A673 (cell line): ENCODE measurements at regions not wholly inside any gene's neighbourhood (a gene's known extent, or its start where the extent isn't known, plus 50 kb on each side); places are given as distances from the start of the nearest gene placed in this dataset.

Experiments
- BruUV-seq: library from RNA; stranded (reverse); fragments of 400-500 nt; replicated peaks from 2 replicates; lab custom pipeline; 2021; lab: Mats Ljungman, UMichigan
- CTCF ChIA-PET: fragments of 300-600 bp; sonication (Branson Sonifier 250); formaldehyde crosslinking; loops from one replicate; lab custom pipeline; 2022; ENCODE audit warnings: antibody characterized with exemption; lab: Charles Lee
- POLR2A ChIA-PET: fragments of 300-600 bp; sonication (Branson Sonifier 250); formaldehyde crosslinking; loops from one replicate; lab custom pipeline; 2022; ENCODE audit warnings: antibody characterized with exemption; ENCODE audit not compliant: low non-redundant PET; lab: Charles Lee
- DNase-seq: peaks from one replicate; pipeline ENCODE4 v3.0.0-alpha.2; 2015; ENCODE audit warnings: low spot score
- H3K27ac ChIP-seq: fragments of 200-600 bp; sonication (generic); 2 replicates; pipeline ENCODE4 v1.5.1; 2016; ENCODE audit warnings: mixed run types, low read depth, mild to moderate bottlenecking, mixed read lengths, antibody characterized with exemption, low read length; ENCODE audit not compliant: poor library complexity, severe bottlenecking
- H3K27me3 ChIP-seq: fragments of 200-600 bp; sonication (generic); replicated peaks from 2 replicates; pipeline ENCODE4 v1.6.1; 2017; ENCODE audit warnings: mixed run types, low read depth, mild to moderate bottlenecking, mixed read lengths, antibody characterized with exemption, low read length; ENCODE audit not compliant: insufficient read depth, poor library complexity
- H3K36me3 ChIP-seq: fragments of 200-600 bp; sonication (generic); 2 replicates; pipeline ENCODE4 v1.6.1; 2016; ENCODE audit warnings: mixed run types, mild to moderate bottlenecking, mixed read lengths, antibody characterized with exemption, low read length; ENCODE audit not compliant: insufficient read depth, poor library complexity, severe bottlenecking
- H3K4me1 ChIP-seq: fragments of 200-600 bp; sonication (generic); 2 replicates; pipeline ENCODE4 v1.6.1; 2017; ENCODE audit warnings: mixed run types, mild to moderate bottlenecking, mixed read lengths, antibody characterized with exemption, low read length; ENCODE audit not compliant: insufficient read depth, poor library complexity, severe bottlenecking
- H3K4me3 ChIP-seq: fragments of 200-600 bp; sonication (generic); 2 replicates; pipeline ENCODE4 v1.5.1; 2016; ENCODE audit warnings: low read depth, mixed run types, mild to moderate bottlenecking, mixed read lengths, low read length; ENCODE audit not compliant: poor library complexity, severe bottlenecking
- H3K9me3 ChIP-seq: fragments of 200-600 bp; sonication (generic); 2 replicates; pipeline ENCODE4 v1.6.1; 2016; ENCODE audit warnings: mixed run types, low read depth, mild to moderate bottlenecking, mixed read lengths, antibody characterized with exemption, low read length; ENCODE audit not compliant: poor library complexity, severe bottlenecking
- EZH2 ChIP-seq: fragments of 200-600 bp; sonication (generic); IDR thresholded peaks from 2 replicates; pipeline ENCODE4 v1.6.1; 2017; ENCODE audit warnings: borderline replicate concordance, low read depth, mild to moderate bottlenecking, mixed read lengths, antibody characterized with exemption, low read length; ENCODE audit not compliant: poor library complexity, severe bottlenecking
- intact Hi-C: fragments of 100-400 bp; cut with micrococcal nuclease; formaldehyde crosslinking; loops from one replicate; pipeline ENCODE4 v1.10.0; 2022; ENCODE audit not compliant: unreplicated experiment
- TF ChIP-seq, protein P1 (sequence below): fragments of 300-800, 200-600 bp; sonication (generic); conservative IDR thresholded peaks from 2 replicates; pipeline ENCODE4 v1.5.1; 2017; ENCODE audit warnings: low read depth, mild to moderate bottlenecking, antibody characterized with exemption, low read length, moderate library complexity, mixed read lengths

DNA sequence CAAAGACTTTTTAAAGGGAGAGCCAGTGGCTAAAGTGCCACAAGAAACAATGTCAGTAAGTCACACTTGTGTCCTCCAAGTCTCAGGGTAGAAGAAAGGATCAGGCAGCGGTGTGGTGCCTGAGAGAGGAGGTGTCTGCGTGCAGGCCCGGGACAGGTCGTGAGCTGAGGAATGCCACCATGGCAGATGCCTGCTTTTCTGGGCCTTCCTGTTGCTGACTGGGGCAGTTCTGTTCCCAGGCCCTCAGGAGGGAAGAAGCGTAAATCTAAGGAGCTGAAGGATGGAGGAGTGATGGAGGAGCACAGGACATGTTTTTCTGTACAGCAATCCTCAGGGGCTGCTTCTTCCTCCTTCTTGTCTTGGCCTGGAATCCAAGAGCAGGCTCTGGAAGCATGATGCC, 165.8 kb downstream of the ZBTB18 start:
- CTCF ChIA-PET, result no interaction called here
- POLR2A ChIA-PET, result no interaction called here

DNA sequence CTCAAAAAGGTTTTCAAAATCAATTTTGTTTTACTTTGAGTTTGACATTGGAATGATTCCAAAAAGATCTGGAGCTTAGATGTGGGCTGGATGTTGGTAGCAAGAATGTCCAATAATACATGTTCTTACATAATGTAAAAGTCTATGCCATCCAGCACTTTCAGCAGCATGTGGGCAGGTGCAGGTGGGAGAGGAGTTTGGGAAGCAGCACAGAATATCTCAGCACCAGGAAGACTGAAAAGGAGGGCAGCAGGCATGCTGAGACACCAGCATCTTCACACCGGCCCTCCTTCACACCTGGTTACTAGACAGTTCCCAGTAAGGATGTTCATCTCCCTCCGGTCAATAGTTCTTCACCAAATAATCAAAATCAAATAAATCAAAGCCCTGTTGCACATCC, 166.6 kb downstream of the ZBTB18 start:
- intact Hi-C loops, result no loop called here
- DNase-seq, result no peak
- CTCF ChIA-PET, result no interaction called here

More for the DNA sequence above, 165.8 kb downstream of the ZBTB18 start:
- BruUV-seq, result no TSS peak
- no peak for DNase-seq
- H3K4me3 ChIP-seq, result no peak overlapping the region
- no peaks in the 10 kb centered on the region for H3K4me1 ChIP-seq
- no peaks in the 10 kb centered on the region for H3K27me3 ChIP-seq
- no peak overlapping the region for H3K27ac ChIP-seq
- H3K9me3 ChIP-seq, result no peaks in the 10 kb centered on the region
- no peaks in the 10 kb centered on the region for H3K36me3 ChIP-seq
- TF ChIP-seq EZH2, result no peak
- TF ChIP-seq, protein P1, sequence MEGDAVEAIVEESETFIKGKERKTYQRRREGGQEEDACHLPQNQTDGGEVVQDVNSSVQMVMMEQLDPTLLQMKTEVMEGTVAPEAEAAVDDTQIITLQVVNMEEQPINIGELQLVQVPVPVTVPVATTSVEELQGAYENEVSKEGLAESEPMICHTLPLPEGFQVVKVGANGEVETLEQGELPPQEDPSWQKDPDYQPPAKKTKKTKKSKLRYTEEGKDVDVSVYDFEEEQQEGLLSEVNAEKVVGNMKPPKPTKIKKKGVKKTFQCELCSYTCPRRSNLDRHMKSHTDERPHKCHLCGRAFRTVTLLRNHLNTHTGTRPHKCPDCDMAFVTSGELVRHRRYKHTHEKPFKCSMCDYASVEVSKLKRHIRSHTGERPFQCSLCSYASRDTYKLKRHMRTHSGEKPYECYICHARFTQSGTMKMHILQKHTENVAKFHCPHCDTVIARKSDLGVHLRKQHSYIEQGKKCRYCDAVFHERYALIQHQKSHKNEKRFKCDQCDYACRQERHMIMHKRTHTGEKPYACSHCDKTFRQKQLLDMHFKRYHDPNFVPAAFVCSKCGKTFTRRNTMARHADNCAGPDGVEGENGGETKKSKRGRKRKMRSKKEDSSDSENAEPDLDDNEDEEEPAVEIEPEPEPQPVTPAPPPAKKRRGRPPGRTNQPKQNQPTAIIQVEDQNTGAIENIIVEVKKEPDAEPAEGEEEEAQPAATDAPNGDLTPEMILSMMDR, result no peak
- intact Hi-C loops, result no loop called here

DNA sequence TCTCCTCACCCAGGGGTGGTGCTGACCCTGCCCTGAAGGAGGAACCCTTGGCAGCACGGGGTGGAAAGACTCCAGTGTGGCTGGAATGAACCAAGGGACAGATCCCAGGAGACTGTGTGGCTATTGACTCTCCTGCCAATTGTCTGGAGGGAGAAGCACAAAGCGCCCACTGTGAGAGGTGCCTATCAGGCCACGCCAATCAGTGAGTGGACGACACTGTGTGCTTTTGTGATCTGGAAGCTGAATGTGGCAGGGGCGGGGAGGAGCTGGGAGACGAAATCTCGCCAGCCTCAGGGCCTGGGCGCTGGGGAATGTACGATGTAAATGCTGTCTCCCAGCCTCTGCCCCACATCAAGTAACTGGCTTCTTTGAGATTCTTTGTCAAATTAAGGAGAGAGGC, 167.1 kb downstream of the ZBTB18 start:
- Histone ChIP-seq H3K4me1 (no peaks in the 10 kb centered on the region), H3K36me3 (no peaks in the 10 kb centered on the region), H3K4me3 (no peak overlapping the region), H3K27me3 (no peaks in the 10 kb centered on the region), H3K9me3 (no peaks in the 10 kb centered on the region), H3K27ac (no peak overlapping the region)
- ChIA-PET CTCF (interaction anchor here (0.6 kb wide), 1 partner anchor 187 kb away, joined by 3 read pairs; no protein-coding TSS in a partner anchor), POLR2A (no interaction called here)
- intact Hi-C loops, result no loop called here
- BruUV-seq, result no TSS peak
- DNase-seq, result no peak
- no peak for TF ChIP-seq EZH2
- TF ChIP-seq, protein P1, result no peak

More for the DNA sequence above, 166.6 kb downstream of the ZBTB18 start:
- Histone ChIP-seq H3K27ac (no peak overlapping the region), H3K4me3 (no peak overlapping the region), H3K36me3 (no peaks in the 10 kb centered on the region), H3K9me3 (no peaks in the 10 kb centered on the region), H3K27me3 (no peaks in the 10 kb centered on the region), H3K4me1 (no peaks in the 10 kb centered on the region)
- no peak for TF ChIP-seq EZH2
- TF ChIP-seq, protein P1, result no peak
- no TSS peak for BruUV-seq
- POLR2A ChIA-PET, result no interaction called here
